Ishikawa (cell line): ENCODE measurements at regions not wholly inside any gene's neighbourhood (a gene's known extent, or its start where the extent isn't known, plus 50 kb on each side); places are given as distances from the start of the nearest gene placed in this dataset.

ENCODE experiments used
- CEBPB ChIP-seq: IDR thresholded peaks from 2 replicates; pipeline ENCODE4 v1.6.1; 2012
- CREB1 ChIP-seq: IDR thresholded peaks from 2 replicates; pipeline ENCODE4 v1.6.1; 2012; ENCODE audit warnings: low read depth
- EGR1 ChIP-seq: IDR thresholded peaks from 2 replicates; pipeline ENCODE4 v1.6.1; 2012
- EP300 ChIP-seq: IDR thresholded peaks from 2 replicates; pipeline ENCODE4 v1.6.1; 2012; ENCODE audit warnings: borderline replicate concordance
- FOXM1 ChIP-seq: IDR thresholded peaks from 2 replicates; pipeline ENCODE4 v1.6.1; 2012; ENCODE audit warnings: low read depth, borderline replicate concordance
- MAX ChIP-seq: IDR thresholded peaks from 2 replicates; pipeline ENCODE4 v1.6.1; 2012
- NFIC ChIP-seq: IDR thresholded peaks from 2 replicates; pipeline ENCODE4 v1.6.1; 2012
- RAD21 ChIP-seq: IDR thresholded peaks from 2 replicates; pipeline ENCODE4 v1.6.1; 2012; ENCODE audit warnings: low read depth
- REST ChIP-seq: IDR thresholded peaks from 2 replicates; pipeline ENCODE4 v1.6.1; 2012; ENCODE audit warnings: low read depth, mild to moderate bottlenecking
- TAF1 ChIP-seq: IDR thresholded peaks from 2 replicates; pipeline ENCODE4 v1.6.1; 2012; ENCODE audit warnings: low read depth, mild to moderate bottlenecking
- TCF12 ChIP-seq: IDR thresholded peaks from 2 replicates; pipeline ENCODE4 v1.6.1; 2012; ENCODE audit warnings: low read depth
- TEAD4 ChIP-seq: IDR thresholded peaks from 2 replicates; pipeline ENCODE4 v1.6.1; 2012
- YY1 ChIP-seq: IDR thresholded peaks from 2 replicates; pipeline ENCODE4 v1.6.1; 2012; ENCODE audit warnings: low read depth
- ZBTB7A ChIP-seq: IDR thresholded peaks from 2 replicates; pipeline ENCODE4 v1.6.1; 2012; ENCODE audit warnings: low read depth
- TF ChIP-seq, protein P1 (sequence below): IDR thresholded peaks from 2 replicates; pipeline ENCODE4 v1.6.1; 2012

GRCh38 chr9:129483415-129484351, 137.2 kb downstream of the C9orf50 start:
- TF ChIP-seq CEBPB (peak; percentile 96), TEAD4 (peak; percentile 57), MAX (peak; percentile 19), YY1 (no peak), EP300 (peak; percentile 84), ZBTB7A (peak; percentile 84), CREB1 (no peak), TAF1 (peak; percentile 15; the same call in 1 of the 2 replicates), FOXM1 (peak; percentile 56; the same call in 1 of the 2 replicates), TCF12 (peak; percentile 82), NFIC (peak; percentile 92)

DNA sequence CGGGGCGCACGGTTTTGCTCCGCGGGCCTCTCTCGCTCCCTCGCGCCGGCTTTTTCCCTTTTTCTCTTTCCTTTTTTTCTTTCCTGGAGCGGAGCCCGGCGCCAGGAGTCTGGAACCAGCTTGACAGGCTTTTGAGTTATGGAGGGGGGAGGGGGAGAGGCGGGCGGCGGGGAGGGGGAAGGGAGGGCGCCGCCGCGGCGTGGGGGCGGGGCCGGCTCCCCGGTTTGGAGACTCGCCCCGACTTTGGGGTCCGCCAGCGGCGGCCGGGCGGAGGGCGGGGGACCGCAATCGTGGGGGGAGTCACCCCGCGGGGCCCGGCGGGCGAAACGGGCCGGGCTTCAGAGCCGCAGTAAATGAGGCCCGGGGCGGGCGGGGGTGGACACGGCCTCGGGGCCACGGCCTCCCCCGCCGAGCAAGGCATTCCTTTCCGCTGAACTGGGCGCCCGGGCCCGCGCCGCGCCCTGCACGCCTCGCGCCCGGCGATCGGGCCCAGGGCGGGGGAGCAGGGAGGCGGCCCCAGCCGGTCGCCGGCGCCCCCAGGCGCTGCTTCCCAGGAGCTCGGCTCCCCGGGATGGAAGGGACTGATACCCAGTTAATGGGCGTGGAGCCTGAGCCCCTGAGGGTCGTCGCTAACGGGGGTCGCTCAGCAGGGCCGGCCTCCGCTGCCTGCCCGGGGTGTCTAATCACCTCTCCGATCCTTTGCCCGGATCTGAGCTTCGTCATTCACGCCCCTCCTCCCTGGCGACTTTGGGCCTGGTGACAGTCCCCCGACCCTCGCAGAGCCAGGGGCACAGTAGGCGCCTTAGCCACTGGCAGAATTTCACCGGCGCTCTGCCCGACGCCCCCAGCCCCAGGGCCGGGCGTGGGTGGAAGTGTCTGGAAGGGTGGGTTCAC, 138.1 kb downstream of the C9orf50 start:
- TF ChIP-seq NFIC, result peak; percentile 85
- peak; percentile 65 for TF ChIP-seq TEAD4
- no peak for TF ChIP-seq CEBPB
- peak; percentile 87 for TF ChIP-seq EP300
- peak; percentile 21; the same call in 1 of the 2 replicates for TF ChIP-seq RAD21
- no peak for TF ChIP-seq REST
- TF ChIP-seq MAX, result 0 out of 2 replicates have a peak, but pooled peaks have one; percentile 26
- peak; percentile 68; the same call in 1 of the 2 replicates for TF ChIP-seq TCF12
- TF ChIP-seq ZBTB7A, result peak; percentile 98
- no peak for TF ChIP-seq CREB1
- TF ChIP-seq FOXM1, result peak; percentile 55; the same call in 1 of the 2 replicates
- peak; percentile 44; the same call in 1 of the 2 replicates for TF ChIP-seq YY1
- peak; percentile 32 for TF ChIP-seq TAF1
- TF ChIP-seq, protein P1, sequence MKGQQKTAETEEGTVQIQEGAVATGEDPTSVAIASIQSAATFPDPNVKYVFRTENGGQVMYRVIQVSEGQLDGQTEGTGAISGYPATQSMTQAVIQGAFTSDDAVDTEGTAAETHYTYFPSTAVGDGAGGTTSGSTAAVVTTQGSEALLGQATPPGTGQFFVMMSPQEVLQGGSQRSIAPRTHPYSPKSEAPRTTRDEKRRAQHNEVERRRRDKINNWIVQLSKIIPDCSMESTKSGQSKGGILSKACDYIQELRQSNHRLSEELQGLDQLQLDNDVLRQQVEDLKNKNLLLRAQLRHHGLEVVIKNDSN, result no peak
- peak; percentile 82 for TF ChIP-seq EGR1

DNA sequence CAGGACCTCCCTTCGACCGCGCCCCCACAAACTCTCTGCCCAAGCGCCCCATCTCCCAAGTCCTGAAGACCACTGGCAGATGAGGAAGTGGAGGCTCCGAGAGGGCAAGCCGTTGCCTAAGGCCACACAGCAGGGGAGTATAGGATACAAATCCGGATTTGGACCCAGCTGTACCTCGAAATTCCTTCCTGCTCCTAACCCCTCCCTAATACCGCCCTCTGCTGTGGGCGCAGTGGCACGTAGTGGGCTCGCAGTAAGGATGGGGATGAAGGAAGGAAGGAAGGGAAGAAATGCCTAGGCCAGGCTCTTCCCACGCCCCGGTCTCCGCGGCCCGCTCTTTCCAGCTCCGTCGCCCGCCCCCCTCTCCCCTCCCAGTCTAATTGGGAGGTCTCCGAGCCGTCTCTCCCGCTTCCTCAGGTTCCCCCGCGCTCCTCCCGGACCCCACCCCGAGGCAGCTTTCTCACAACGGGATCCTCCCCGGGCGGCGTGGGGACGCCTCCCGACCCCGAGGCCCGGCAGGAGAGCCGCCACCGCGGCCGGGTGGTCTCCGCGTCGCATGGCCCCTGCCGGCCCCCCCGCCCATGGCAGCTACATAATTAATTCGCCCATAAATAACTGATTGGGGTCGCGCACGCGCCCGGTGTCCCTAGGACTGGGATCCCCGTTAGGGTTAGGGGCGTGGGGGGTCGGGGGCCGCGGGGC, 138.9 kb downstream of the C9orf50 start:
- TF ChIP-seq EGR1, result no peak
- TF ChIP-seq TEAD4, result no peak
- no peak for TF ChIP-seq REST
- peak; percentile 26; the same call in 1 of the 2 replicates for TF ChIP-seq RAD21
- no peak for TF ChIP-seq NFIC

DNA sequence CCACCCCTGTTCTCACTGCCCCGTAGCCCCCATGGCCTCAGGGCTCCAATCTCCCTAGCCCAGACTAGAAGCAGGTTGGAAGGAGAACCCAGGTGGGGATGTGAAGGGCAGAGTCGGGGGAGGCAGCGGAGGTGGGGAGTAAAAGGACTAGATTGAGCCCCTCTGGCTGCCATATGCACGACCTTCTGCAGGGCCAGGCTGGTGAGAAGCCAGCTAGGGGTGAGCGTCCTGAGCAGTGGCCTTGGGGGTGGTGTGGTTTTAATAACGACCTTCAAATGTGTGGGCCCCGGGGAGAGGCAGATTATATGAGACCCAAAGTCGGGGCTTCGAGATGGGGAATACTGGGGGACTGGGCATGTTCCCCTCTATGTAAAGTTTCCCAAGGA, 139.5 kb downstream of the C9orf50 start:
- TF ChIP-seq TAF1 (no peak), CEBPB (no peak), NFIC (no peak), MAX (no peak)

- TF ChIP-seq, protein P1, result no peak
- TF ChIP-seq MAX, result no peak
- TF ChIP-seq RAD21, result no peak
- TF ChIP-seq EGR1, result no peak
- no peak for TF ChIP-seq CEBPB
- TF ChIP-seq CREB1, result no peak
- TF ChIP-seq TCF12, result no peak
- no peak for TF ChIP-seq NFIC
- TF ChIP-seq REST, result no peak
- TF ChIP-seq ZBTB7A, result no peak
- TF ChIP-seq YY1, result no peak
- TF ChIP-seq FOXM1, result no peak
- no peak for TF ChIP-seq TAF1
- TF ChIP-seq EP300, result no peak
- TF ChIP-seq TEAD4, result no peak
Measured at GRCh38 chr9:129480745-129481144, 140.2 kb downstream of the C9orf50 start.
